Fibroblast of mammary gland (primary cell): ENCODE measurements at regions not wholly inside any gene's neighbourhood (a gene's known extent, or its start where the extent isn't known, plus 50 kb on each side); places are given as distances from the start of the nearest gene placed in this dataset.
"Not testable (repeated sequence)": the region's sequence is repeated elsewhere in the genome, so short reads cannot be mapped to it uniquely, and the experiment has no call there.

Source experiments
- DNase-seq: peaks from one replicate; pipeline ENCODE4 v3.0.0-alpha.2; 2010; ENCODE audit warnings: low read depth
- H3K4me3 ChIP-seq: 2 replicates; pipeline ENCODE4 v1.5.1; 2011; ENCODE audit warnings: low read depth, mild to moderate bottlenecking, low read length, moderate library complexity; ENCODE audit not compliant: control insufficient read depth
- TF ChIP-seq, protein P1 (sequence below): conservative IDR thresholded peaks from 2 replicates; pipeline ENCODE4 v1.5.1; 2011; ENCODE audit warnings: low read depth, low read length, inconsistent platforms; ENCODE audit not compliant: control insufficient read depth, insufficient read depth

DNA sequence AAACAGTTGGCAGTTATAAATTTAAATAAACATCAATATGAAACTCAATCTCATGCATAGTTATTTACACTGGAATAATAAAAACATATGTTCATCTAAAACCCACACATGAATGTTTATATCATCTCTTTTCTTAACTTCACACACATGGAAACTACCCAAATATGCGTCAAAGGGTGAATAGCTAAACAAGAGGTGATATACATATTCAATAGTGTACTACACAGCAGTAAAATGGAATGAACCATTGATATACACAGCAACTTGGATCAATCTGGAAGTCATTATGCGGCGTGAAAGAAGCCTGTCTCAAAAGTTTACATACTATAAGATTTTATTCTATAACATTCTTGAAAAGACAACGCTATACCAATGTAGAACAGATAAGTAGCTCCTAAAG lies 282.5 kb upstream of the POM121L12 start:
- TF ChIP-seq, protein P1, sequence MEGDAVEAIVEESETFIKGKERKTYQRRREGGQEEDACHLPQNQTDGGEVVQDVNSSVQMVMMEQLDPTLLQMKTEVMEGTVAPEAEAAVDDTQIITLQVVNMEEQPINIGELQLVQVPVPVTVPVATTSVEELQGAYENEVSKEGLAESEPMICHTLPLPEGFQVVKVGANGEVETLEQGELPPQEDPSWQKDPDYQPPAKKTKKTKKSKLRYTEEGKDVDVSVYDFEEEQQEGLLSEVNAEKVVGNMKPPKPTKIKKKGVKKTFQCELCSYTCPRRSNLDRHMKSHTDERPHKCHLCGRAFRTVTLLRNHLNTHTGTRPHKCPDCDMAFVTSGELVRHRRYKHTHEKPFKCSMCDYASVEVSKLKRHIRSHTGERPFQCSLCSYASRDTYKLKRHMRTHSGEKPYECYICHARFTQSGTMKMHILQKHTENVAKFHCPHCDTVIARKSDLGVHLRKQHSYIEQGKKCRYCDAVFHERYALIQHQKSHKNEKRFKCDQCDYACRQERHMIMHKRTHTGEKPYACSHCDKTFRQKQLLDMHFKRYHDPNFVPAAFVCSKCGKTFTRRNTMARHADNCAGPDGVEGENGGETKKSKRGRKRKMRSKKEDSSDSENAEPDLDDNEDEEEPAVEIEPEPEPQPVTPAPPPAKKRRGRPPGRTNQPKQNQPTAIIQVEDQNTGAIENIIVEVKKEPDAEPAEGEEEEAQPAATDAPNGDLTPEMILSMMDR, result no peak
- no peak for DNase-seq
- no peak overlapping the region for H3K4me3 ChIP-seq

DNA sequence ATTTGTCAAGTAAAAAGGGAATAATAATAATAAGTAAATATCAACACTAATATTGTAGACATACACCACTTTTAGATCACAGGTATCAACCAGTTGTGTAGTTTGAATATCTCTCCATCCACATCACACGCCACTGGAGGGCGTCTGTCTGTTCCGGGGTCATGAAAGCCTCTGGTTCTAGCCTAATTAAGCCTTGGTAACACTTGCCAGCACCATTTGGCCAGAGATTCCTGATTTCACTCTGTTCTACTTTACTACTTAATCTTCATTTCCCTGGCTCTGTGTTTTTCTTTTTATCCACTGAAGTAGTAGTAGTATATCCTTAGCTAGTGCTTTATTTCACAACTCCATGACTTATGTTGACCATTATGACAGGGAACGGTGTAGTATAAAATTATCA lies 285.6 kb upstream of the POM121L12 start:
- TF ChIP-seq, protein P1, result no peak
- H3K4me3 ChIP-seq, result no peak overlapping the region
- DNase-seq, result no peak

- TF ChIP-seq, protein P1, result no peak
- DNase-seq, result no peak
- H3K4me3 ChIP-seq, result no peak overlapping the region
Measured at GRCh38 chr7:52747817-52748216, 287.6 kb upstream of the POM121L12 start.

DNA sequence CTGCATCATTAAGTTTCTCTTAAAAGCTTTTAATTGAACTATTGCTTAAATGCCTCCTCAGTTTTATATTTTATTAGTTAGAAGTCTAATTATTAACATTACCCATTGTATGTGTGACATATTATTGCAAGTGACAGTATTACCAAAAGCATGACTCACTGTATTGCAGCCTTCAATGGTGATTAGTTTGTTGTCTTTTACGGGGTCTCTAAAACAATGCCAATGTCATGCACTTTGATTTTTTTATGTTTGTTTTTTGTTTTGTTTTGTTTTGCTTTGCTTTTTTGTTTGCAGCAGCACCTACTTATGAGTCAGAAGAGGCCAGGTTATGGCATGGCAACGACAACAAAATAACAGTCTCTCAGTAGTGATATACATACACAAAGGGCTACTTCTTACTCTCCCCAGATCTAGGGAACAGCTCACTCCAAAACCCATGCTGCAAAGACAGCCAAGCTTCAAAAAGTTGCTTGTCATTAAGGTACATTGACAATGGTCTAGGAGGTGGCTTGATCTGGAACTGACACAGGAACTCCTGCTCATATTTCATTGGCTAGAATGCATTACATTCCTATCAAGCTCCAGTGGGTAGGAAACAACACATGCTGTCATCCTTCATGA lies 293.7 kb upstream of the POM121L12 start:
- no peak overlapping the region for H3K4me3 ChIP-seq
- TF ChIP-seq, protein P1, result no peak
- no peak for DNase-seq

GRCh38 chr7:52735656-52736055 lies 299.8 kb upstream of the POM121L12 start:
- DNase-seq, result no peak
- H3K4me3 ChIP-seq, result no peak overlapping the region
- TF ChIP-seq, protein P1, result no peak

DNA sequence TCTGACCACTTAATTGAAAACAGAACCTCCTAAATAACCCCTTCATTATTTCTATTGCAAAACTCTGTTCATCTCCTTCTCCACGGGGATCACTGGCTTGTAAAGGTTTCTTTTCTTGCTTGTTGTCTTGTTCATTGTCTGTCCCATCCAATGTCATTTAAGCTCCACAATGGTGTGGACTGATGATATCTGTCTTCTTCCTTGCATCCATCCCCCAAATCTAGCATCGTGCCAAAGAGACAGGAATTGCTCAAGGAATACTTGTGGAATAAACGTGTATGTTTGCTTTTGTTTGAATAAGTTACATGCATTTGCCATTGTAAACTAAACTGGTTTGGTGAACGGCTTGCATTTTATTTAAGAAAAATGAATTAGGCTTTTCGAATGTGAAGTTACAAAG lies 306.8 kb upstream of the POM121L12 start:
- not testable (repeated sequence) for H3K4me3 ChIP-seq, DNase-seq

DNA sequence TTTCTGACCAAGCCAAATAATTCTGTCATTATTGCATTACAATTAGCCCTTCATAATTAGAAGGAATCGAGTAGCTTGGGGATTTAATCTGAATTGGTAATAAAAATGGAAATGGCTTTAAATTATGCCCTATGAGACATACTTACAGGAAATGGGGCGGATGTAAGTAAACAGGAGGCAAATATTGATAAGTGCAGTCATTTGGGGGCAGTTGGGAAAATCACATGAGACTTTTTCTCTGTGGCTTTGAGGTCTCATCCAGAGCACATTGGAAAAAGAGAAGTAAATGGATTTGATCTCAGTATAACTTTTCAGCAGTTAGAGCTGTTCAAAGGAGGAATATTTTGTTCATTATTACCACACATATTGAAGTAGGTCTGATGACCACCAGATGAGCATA lies 307.8 kb upstream of the POM121L12 start:
- no peak overlapping the region for H3K4me3 ChIP-seq
- no peak for DNase-seq
- TF ChIP-seq, protein P1, result no peak
